Type B pancreatic cell (in vitro differentiated cells): ENCODE measurements at regions not wholly inside any gene's neighbourhood (a gene's known extent, or its start where the extent isn't known, plus 50 kb on each side); places are given as distances from the start of the nearest gene placed in this dataset.
"Not testable (repeated sequence)": the region's sequence is repeated elsewhere in the genome, so short reads cannot be mapped to it uniquely, and the experiment has no call there.

ENCODE experiments used
- DNase-seq: peaks from one replicate; pipeline ENCODE4 v3.0.0; 2021; ENCODE audit warnings: mixed read lengths; ENCODE audit not compliant: unreplicated experiment; ENCODE audit errors: extremely low spot score
- H3K27ac Mint-ChIP-seq: 2 replicates; pipeline ENCODE4 v1.8.0; 2021; ENCODE audit warnings: mild to moderate bottlenecking, mixed read lengths
- H3K27me3 Mint-ChIP-seq: 2 replicates; pipeline ENCODE4 v1.8.0; 2021; ENCODE audit warnings: mixed read lengths
- H3K36me3 Mint-ChIP-seq: 2 replicates; pipeline ENCODE4 v1.8.0; 2021; ENCODE audit warnings: mixed read lengths
- H3K4me1 Mint-ChIP-seq: one replicate; pipeline ENCODE4 v1.8.0; 2021; ENCODE audit warnings: mixed read lengths; ENCODE audit not compliant: unreplicated experiment
- H3K4me3 Mint-ChIP-seq: 2 replicates; pipeline ENCODE4 v1.8.0; 2021; ENCODE audit warnings: mild to moderate bottlenecking, mixed read lengths
- H3K9me3 Mint-ChIP-seq: 2 replicates; pipeline ENCODE4 v1.8.0; 2021; ENCODE audit warnings: mixed read lengths
- CTCF ChIP-seq: fragments of 200-600 bp; sonication (generic); conservative IDR thresholded peaks from 2 replicates; pipeline ENCODE4 v1.5.0; 2021; ENCODE audit warnings: antibody characterized with exemption, mild to moderate bottlenecking

- Mint-ChIP-seq H3K4me1 (peaks cover 3% of the 10 kb centered on the region), H3K27me3 (no peaks in the 10 kb centered on the region), H3K27ac (no peak overlapping the region), H3K4me3 (no peak overlapping the region), H3K36me3 (no peaks in the 10 kb centered on the region), H3K9me3 (no peaks in the 10 kb centered on the region)
- DNase-seq, result no peak
- no peak for TF ChIP-seq CTCF
These were observed 905.3 kb upstream of the MDGA2 start for GRCh38 chr14:48580692-48581091.

- Mint-ChIP-seq H3K9me3 (no peaks in the 10 kb centered on the region), H3K36me3 (no peaks in the 10 kb centered on the region), H3K4me3 (no peak overlapping the region), H3K27ac (no peak overlapping the region), H3K27me3 (no peaks in the 10 kb centered on the region), H3K4me1 (peaks cover 3% of the 10 kb centered on the region)
- DNase-seq, result no peak
- no peak for TF ChIP-seq CTCF
These were observed 900.4 kb upstream of the MDGA2 start for GRCh38 chr14:48575772-48576171.

GRCh38 chr14:48568688-48569087 is 893.3 kb upstream of the MDGA2 start:
- Mint-ChIP-seq H3K4me1 (no peaks in the 10 kb centered on the region), H3K27me3 (no peaks in the 10 kb centered on the region), H3K9me3 (peaks cover 3% of the 10 kb centered on the region), H3K27ac (no peak overlapping the region), H3K4me3 (no peak overlapping the region), H3K36me3 (peaks cover 1% of the 10 kb centered on the region)
- no peak for DNase-seq
- TF ChIP-seq CTCF, result no peak

GRCh38 chr14:48568252-48568651 is 892.8 kb upstream of the MDGA2 start:
- Mint-ChIP-seq H3K27ac (no peak overlapping the region), H3K9me3 (peaks cover 7% of the 10 kb centered on the region), H3K27me3 (no peaks in the 10 kb centered on the region), H3K36me3 (peaks cover 5% of the 10 kb centered on the region), H3K4me3 (no peak overlapping the region), H3K4me1 (no peaks in the 10 kb centered on the region)
- DNase-seq, result no peak
- TF ChIP-seq CTCF, result no peak

- no peak for TF ChIP-seq CTCF
- peak overlapping the region; percentile 2 for H3K4me3 Mint-ChIP-seq
- peaks cover 13% of the 10 kb centered on the region for H3K4me1 Mint-ChIP-seq
- peaks cover 15% of the 10 kb centered on the region for H3K36me3 Mint-ChIP-seq
- H3K9me3 Mint-ChIP-seq, result peaks cover 21% of the 10 kb centered on the region
- no peaks in the 10 kb centered on the region for H3K27me3 Mint-ChIP-seq
- no peak for DNase-seq
- no peak overlapping the region for H3K27ac Mint-ChIP-seq
These were observed 888.1 kb upstream of the MDGA2 start for GRCh38 chr14:48563489-48563888.

- Mint-ChIP-seq H3K9me3 (peaks cover 21% of the 10 kb centered on the region), H3K27ac (peak overlapping the region; percentile 44), H3K36me3 (peaks cover 15% of the 10 kb centered on the region), H3K4me1 (peaks cover 13% of the 10 kb centered on the region)
- not testable (repeated sequence) for H3K4me3 Mint-ChIP-seq, H3K27me3 Mint-ChIP-seq, DNase-seq
These were observed 886.0 kb upstream of the MDGA2 start for GRCh38 chr14:48561438-48561837.
